ENCODE measurements at regions not wholly inside any gene's neighbourhood (a gene's known extent, or its start where the extent isn't known, plus 50 kb on each side); places are given as distances from the start of the nearest gene placed in this dataset.
"Not testable (repeated sequence)": the region's sequence is repeated elsewhere in the genome, so short reads cannot be mapped to it uniquely, and the experiment has no call there.

GRCh38 chr1:224821751-224822150 lies 107.7 kb upstream of the DNAH14 start:
- H3K27ac ChIP-seq (ENCODE audit: insufficient read depth, low read length); H2AK5ac ChIP-seq (ENCODE audit: low read depth, low read length); H2AFZ ChIP-seq (replicated peaks; ENCODE audit: low read length, poor library complexity); H3K56ac ChIP-seq (ENCODE audit: extremely low read depth, insufficient read depth, low read length); in situ Hi-C loops (cut with MboI; ENCODE audit: low sequenced_read_pairs); H2AK9ac ChIP-seq (replicated peaks; ENCODE audit: low read depth, low read length, poor library complexity); intact Hi-C loops (cut with micrococcal nuclease); H4K20me1 ChIP-seq (ENCODE audit: insufficient read depth, low read length); H2BK15ac ChIP-seq (ENCODE audit: low read depth, low read length); H3K9ac ChIP-seq (ENCODE audit: low read depth, low read length); BruUV-seq (replicated peaks); H2BK20ac ChIP-seq (ENCODE audit: low read depth, low read length); H3K14ac ChIP-seq (replicated peaks; ENCODE audit: low read depth, low read length); H3K27me3 ChIP-seq (ENCODE audit: control insufficient read depth, insufficient read depth, low read length); H3K23ac ChIP-seq (ENCODE audit: low read depth, low read length); H3K9me3 ChIP-seq (ENCODE audit: control insufficient read depth, insufficient read depth, low read length); H3K4me2 ChIP-seq (ENCODE audit: low read depth, low read length); H4K5ac ChIP-seq (ENCODE audit: low read depth, low read length); H4K91ac ChIP-seq (ENCODE audit: insufficient read depth, low read depth, low read length); H3K18ac ChIP-seq (ENCODE audit: low read depth, low read length); H3K4me3 ChIP-seq (ENCODE audit: insufficient read depth, low read depth, low read length); H2BK5ac ChIP-seq (ENCODE audit: low read depth, low read length, poor library complexity, severe bottlenecking); H3K79me1 ChIP-seq (ENCODE audit: low read depth in 1 of 2, low read length in 2 of 2); ATAC-seq (ENCODE audit: low read depth); DNase-seq; H3K36me3 ChIP-seq (ENCODE audit: control insufficient read depth, insufficient read depth, low read length); H3K4me1 ChIP-seq (ENCODE audit: control insufficient read depth, insufficient read depth, low read length); H2BK120ac ChIP-seq (ENCODE audit: low read depth, low read length); H3K9me1 ChIP-seq (ENCODE audit: insufficient read depth, low read length); dilution Hi-C loops (cut with HindIII; ENCODE audit: low sequenced_read_pairs, unreplicated experiment); H4K8ac ChIP-seq (ENCODE audit: low read depth in 2 of 2, low read length in 2 of 2); H3K4ac ChIP-seq (ENCODE audit: low read depth, low read length); POLR2A ChIA-PET (ENCODE audit: unreplicated experiment): not testable (repeated sequence)
- CTCF ChIA-PET = interaction anchor here (1.0 kb wide), 1 partner anchor 10 kb away, joined by 4 read pairs; no protein-coding TSS in a partner anchor
- WGBS, 2 experiments (ENCODE audit: extremely low coverage in 2 of 2, insufficient read length in 1 of 2) = no CpG with 5 or more reads among the region's 8 CpGs

Data from IMR-90 (cell line).